ENCODE measurements at regions not wholly inside any gene's neighbourhood (a gene's known extent, or its start where the extent isn't known, plus 50 kb on each side); places are given as distances from the start of the nearest gene placed in this dataset.

- TF ChIP-seq CTCF (IDR thresholded peaks at IDR 0.05): no peak
- no peak for TF ChIP-seq EP300 (IDR thresholded peaks at IDR 0.05)
- no peak for TF ChIP-seq POLR2A (IDR thresholded peaks at IDR 0.05)
- TF ChIP-seq POLR2AphosphoS5 (IDR thresholded peaks at IDR 0.05): no peak
- ATAC-seq: no peak
- Histone ChIP-seq H3K4me3 (no peak overlapping the region), H3K9me3 (peaks cover 0 to 12% (median 0%) of the 10 kb centered on the region in 3 donors), H3K4me1 (peaks cover 0 to 2% (median 0%) of the 10 kb centered on the region in 3 donors), H3K27ac (no peak overlapping the region), H3K27me3 (peaks cover 13% of the 10 kb centered on the region), H3K36me3 (no peaks in the 10 kb centered on the region)
- 61% methylated on average over 3 of the region's 5 CpGs; no CpG with 5 or more reads in 1 of the 2 donors for WGBS, 2 donors (ENCODE audit: low coverage in 1 of 2)
Observed at GRCh38 chr2:172279214-172279613, 148.2 kb upstream of the ITGA6 start.

- no peak for TF ChIP-seq POLR2A (IDR thresholded peaks at IDR 0.05)
- TF ChIP-seq CTCF (IDR thresholded peaks at IDR 0.05): no peak
- no peak for TF ChIP-seq EP300 (IDR thresholded peaks at IDR 0.05)
- TF ChIP-seq POLR2AphosphoS5 (IDR thresholded peaks at IDR 0.05): no peak
- Histone ChIP-seq H3K27ac (no peak overlapping the region), H3K27me3 (peaks cover 7% of the 10 kb centered on the region), H3K4me3 (no peak overlapping the region), H3K4me1 (peaks cover 0 to 8% (median under 1%) of the 10 kb centered on the region in 3 donors), H3K9me3 (peaks cover 0 to 12% (median 0%) of the 10 kb centered on the region in 3 donors), H3K36me3 (no peaks in the 10 kb centered on the region)
- no peak for ATAC-seq
Observed at GRCh38 chr2:172279813-172280212, 147.6 kb upstream of the ITGA6 start.

GRCh38 chr2:172280571-172281361 lies 146.6 kb upstream of the ITGA6 start:
- no peaks in the 10 kb centered on the region for H3K27me3 ChIP-seq
- no peak overlapping the region for H3K27ac ChIP-seq
- TF ChIP-seq POLR2A (IDR thresholded peaks at IDR 0.05): no peak
- TF ChIP-seq EP300 (IDR thresholded peaks at IDR 0.05): no peak
- TF ChIP-seq CTCF (IDR thresholded peaks at IDR 0.05): no peak
- no peak for TF ChIP-seq POLR2AphosphoS5 (IDR thresholded peaks at IDR 0.05)
- peaks cover 0 to 12% (median 0%) of the 10 kb centered on the region in 3 donors for H3K9me3 ChIP-seq
- peak; percentile 38 for ATAC-seq
- no peaks in the 10 kb centered on the region for H3K36me3 ChIP-seq
- H3K4me3 ChIP-seq: no peak overlapping the region
- H3K4me1 ChIP-seq: peaks cover 0 to 18% (median 4%) of the 10 kb centered on the region in 3 donors
- 58 to 61% methylated on average over 3 to 5 of the region's 6 CpGs for WGBS, 2 donors (ENCODE audit: low coverage in 1 of 2)

DNA sequence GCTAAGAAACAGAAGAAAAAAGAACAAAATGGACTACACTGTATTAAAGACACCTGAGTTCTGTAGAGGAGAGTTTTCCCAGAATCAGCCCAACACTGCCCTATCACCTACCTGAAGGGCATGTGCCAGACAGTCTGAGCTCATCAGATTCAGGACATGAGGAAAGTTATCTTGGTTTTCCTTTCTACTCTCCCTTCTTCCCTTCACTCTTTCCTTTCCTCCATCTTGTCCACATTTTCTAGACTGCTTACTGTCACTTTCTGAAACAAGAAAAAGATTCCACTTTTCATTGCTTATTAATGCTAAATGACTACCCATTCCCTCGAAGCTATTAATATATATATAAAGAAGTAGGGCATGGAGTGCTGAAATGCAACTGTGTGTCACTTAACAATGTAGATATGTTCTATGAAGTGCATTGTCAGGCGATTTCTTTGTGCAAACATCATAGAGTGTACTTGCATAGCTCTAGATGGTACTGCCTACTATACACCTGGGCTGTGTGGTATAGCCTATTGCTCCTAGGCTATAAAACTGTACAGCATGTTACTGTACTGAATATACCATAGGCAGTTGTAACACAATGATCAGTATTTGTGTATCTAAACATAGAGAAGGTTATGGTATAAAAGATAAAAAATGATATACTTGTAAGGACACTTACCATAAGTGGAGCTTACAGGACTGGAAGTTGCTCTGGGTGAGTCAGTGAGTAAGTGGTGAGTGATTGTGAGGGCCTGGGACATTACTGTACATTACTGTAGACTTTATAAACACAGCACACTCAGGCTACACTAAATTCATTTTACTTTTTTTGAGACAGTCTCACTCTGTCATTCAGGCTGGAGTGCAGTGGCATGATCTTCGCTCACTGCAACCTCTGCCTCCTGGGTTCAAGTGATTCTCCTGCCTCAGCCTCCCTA lies 145.5 kb upstream of the ITGA6 start:
- ATAC-seq: no peak
- WGBS, 2 donors (ENCODE audit: low coverage in 1 of 2): 92 to 96% methylated on average over 3 of the region's 3 CpGs
- Histone ChIP-seq H3K27me3 (no peaks in the 10 kb centered on the region), H3K36me3 (no peaks in the 10 kb centered on the region), H3K9me3 (peaks cover 0 to 7% (median 0%) of the 10 kb centered on the region in 3 donors), H3K4me3 (no peak overlapping the region), H3K27ac (no peak overlapping the region), H3K4me1 (peaks cover 0 to 19% (median 4%) of the 10 kb centered on the region in 3 donors)
- TF ChIP-seq POLR2A (IDR thresholded peaks at IDR 0.05): no peak
- TF ChIP-seq EP300 (IDR thresholded peaks at IDR 0.05): no peak
- TF ChIP-seq CTCF (IDR thresholded peaks at IDR 0.05): no peak
- no peak for TF ChIP-seq POLR2AphosphoS5 (IDR thresholded peaks at IDR 0.05)
